Renal cortical epithelial cell (primary cell): ENCODE measurements at regions not wholly inside any gene's neighbourhood (a gene's known extent, or its start where the extent isn't known, plus 50 kb on each side); places are given as distances from the start of the nearest gene placed in this dataset.

ENCODE experiments used
- DNase-seq: peaks from one replicate; pipeline ENCODE4 v3.0.0-alpha.2; 2011; ENCODE audit warnings: low read depth

- DNase-seq: no peak
These were observed 240.4 kb upstream of the CELF2 start for GRCh38 chr10:10777279-10777678.

- no peak for DNase-seq
These were observed 239.9 kb upstream of the CELF2 start for GRCh38 chr10:10777723-10778122.

DNA sequence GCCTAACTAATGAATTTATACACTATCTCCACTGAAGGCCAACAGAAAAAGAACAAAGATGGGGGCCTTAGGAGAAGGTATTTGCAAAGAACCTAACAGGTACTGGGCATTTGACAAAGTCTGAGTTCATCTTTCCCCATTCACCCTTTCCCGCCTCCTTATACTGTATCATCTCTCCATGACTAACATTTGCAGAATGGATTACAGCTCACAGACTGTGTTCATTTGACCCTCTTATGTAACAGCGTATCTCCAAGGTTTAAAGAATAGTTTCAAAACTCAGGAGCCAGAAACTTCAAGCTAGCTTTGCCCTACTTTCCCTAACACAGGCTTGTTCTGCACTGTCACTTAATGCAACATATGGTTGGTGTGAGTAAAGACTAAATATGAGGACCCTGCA lies 238.7 kb upstream of the CELF2 start:
- no peak for DNase-seq

DNA sequence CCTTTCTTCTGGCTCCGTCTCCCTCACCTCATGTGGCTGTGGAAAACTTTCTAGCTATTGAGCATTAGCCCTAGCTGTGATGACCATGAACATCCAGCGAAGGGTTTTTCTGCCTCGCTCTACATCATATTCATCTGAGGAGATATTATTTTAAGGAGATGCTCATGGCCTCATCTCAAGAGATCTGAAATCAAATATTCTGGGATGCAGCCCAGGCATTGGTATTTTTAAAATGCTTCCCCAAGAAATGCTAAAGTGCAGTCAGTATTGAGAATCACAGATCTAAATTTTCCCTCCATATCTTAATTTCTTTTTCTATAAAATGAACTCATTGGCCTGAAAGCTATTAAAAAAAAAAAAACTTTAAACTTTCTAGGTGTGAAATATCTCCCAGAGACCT lies 238.2 kb upstream of the CELF2 start:
- no peak for DNase-seq

- DNase-seq: peak; percentile 34
These were observed 236.9 kb upstream of the CELF2 start for GRCh38 chr10:10780746-10781145.

DNA sequence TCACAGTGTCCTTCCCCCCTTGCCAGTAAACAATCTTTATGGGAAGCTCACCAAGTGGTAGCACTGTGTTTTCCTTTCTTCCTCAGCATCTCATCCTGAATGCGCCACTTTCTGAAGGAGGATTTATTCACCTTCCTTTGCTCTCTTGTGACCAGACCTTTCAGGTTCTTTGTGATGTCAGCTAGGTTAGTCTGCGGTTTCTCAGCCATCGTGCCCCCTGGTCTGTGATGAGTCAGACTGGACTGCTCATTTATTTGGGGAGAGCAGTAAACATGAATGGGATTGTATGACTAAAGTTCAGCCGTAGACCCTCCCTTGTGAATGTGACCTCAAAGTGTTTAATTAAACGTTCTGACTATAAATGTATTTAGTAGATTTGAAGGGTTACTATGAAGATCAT lies 235.1 kb upstream of the CELF2 start:
- DNase-seq: peak; percentile 86

GRCh38 chr10:10785627-10786026 lies 232.0 kb upstream of the CELF2 start:
- DNase-seq: peak; percentile 90

DNA sequence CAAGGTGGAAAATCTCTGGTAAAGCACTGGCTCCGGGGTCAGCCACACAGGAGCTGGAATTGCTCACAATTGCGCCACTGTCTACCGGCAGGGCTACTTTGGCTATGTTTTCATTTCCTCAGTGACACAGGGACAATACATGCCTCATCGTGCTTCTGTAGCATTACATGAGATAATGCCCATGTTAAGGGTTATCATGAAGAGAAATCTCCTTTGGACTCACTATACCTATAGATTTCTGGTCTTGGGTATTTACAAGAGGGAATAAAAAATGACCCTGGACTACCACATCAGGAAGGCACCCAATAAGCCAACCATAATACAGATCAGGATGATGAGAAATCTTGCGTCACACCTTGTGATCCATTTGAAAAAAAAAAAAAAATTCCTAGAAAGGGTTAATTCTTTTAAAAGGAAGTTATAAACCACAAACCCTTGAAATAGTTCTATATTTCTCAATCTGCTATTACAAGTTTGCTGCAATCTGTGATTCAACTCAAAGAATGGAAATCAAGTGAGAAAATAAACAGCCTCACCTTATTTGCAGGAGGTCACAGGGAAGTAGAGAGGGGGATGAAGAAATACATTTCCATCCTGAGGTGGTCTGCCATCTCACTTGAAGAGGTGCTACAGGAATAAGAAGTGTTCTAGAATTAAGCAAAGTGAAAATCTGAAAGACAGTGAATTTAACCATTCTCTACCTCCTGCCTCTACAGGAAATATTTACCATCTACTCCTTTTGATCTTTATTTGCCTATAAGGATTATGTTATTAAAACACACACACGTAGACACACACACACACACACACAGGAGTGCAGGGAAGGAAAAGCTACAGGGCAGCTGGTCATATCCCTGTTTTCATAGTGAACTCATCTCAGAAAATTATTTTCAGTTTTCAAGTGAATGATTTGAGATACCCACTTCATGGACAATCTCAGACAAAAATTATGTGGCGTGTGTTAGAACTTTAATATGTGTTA lies 231.3 kb upstream of the CELF2 start:
- peak; percentile 91 for DNase-seq

DNA sequence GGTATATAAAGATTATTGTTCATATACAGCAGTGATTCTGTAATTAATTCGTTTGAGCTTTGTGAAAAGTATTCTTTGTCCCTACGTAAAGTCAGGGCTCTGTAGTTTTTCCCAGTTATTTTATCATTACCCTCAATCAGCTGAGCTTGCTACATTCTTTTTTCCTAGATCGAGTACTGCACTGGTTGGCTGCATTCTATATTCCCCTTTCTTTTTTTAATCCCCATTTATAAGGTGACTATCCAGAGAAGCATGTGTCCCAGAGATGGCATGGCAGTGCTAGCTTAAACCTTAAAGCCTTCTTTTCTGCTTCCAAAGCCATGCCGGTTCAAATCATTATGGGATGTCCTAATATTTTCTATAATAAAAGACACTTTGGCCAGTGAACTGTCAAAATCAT lies 230.1 kb upstream of the CELF2 start:
- no peak for DNase-seq

GRCh38 chr10:10788761-10789160 lies 228.9 kb upstream of the CELF2 start:
- DNase-seq: no peak

DNA sequence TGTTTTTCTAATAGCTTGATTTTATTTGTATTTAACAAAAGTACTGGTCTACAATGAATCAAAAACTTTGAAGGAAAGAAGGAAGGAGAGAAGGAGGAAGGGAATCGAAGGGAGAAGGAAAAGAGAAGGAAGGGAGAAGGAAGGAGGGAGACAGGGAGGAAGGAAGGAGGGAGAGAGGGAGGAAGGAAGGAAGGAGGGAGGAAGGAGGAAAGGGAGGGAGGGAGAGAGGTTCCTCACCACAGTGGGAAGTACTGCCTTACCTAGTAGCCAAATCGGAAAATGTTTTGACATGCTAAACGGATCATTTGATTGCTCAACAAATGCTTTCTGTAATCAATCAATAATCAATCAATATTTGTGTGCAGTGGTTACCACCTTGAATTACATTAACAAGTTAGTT lies 225.8 kb upstream of the CELF2 start:
- no peak for DNase-seq

DNA sequence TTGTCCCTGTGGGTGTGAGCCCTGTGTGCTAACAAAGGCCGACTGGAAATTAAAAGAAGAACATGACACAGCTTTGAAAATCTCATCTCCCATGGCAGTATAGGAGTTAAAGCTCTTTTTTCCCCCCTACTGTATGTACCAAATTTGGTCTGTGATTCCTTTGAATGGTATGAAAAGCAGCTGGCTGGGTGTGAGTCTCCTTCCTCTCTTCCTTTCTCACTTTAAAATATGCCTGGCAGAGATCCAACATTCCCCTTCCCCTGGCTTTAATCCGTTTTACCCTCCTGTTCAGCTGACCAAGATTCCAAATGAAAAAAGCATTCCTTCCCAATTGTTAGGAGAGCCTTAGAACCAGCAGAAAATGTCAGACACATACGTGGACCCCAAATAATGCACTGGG lies 225.0 kb upstream of the CELF2 start:
- DNase-seq: peak; percentile 89

GRCh38 chr10:10794046-10794445 lies 223.6 kb upstream of the CELF2 start:
- peak; percentile 89 for DNase-seq

DNA sequence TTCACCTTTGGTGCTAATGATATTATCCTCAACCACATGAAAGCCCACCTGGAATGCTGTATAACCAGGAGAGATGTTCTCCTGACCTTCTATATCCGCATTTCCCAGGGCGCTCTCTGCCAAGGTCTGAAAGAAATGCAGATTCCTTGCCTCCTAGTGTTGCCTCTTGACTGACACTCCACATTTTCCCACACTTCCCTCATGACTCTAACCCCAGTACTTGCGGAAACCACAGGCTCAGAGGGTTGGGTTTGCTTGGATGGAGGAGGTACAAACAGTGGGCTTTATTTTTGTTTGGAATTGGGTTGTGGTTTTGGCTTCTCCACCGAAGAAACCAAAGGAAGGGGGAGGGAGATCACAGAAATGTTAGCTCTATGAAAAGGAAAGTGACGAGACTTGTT lies 222.9 kb upstream of the CELF2 start:
- DNase-seq: peak; percentile 92

DNA sequence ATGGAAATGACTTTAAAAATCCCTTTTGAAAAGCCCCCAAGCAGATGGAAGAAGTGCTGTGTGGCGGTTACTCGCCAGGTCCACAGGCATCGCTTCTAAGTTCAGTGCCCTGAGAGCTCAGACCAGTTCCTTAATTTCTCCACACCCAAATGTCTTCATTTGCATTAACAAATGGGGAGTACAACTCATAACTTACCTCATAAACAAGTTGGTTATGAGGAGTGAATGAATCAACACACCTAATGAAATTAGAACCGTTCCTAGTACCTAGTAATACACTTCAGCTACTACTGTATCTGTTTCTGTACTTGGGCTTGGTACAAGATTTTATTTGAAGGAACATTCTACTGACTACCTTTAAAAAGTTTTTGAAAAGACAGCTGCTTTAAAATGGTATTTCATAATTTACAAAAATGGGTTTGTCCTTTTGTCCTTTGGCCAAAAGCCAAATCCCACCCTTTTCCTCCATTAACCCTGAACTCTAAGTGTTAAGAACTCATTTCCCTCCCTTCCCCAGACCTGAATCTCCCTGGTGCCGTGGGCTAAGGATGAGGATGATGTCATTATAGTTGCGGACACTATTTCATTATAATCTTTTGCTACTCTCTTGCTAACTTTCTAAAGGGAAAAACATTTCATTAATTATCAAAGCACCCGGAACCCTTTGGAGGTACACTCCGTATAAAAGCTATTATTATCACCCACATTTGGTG lies 221.5 kb upstream of the CELF2 start:
- no peak for DNase-seq

- DNase-seq: peak; percentile 87
These were observed 220.8 kb upstream of the CELF2 start for GRCh38 chr10:10796774-10797415.

DNA sequence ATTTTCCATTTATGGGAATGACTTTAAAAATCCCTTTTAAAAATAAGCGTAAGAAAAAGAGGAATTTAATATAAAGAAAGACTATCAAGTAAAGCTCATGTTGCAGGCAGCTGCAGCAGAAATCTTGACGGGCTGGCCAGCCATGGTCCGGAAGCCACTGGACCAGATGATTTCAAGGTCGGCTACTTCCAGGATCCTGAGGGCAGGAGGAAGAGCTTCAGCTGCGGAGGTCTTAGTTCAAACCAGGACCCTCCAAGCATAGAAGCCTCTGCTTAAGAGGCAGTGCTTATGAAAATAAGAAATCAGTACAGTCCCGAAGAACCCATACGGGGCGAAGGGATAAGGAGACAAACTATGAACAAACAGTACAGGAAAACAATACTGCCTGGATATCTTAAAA lies 220.2 kb upstream of the CELF2 start:
- no peak for DNase-seq

DNA sequence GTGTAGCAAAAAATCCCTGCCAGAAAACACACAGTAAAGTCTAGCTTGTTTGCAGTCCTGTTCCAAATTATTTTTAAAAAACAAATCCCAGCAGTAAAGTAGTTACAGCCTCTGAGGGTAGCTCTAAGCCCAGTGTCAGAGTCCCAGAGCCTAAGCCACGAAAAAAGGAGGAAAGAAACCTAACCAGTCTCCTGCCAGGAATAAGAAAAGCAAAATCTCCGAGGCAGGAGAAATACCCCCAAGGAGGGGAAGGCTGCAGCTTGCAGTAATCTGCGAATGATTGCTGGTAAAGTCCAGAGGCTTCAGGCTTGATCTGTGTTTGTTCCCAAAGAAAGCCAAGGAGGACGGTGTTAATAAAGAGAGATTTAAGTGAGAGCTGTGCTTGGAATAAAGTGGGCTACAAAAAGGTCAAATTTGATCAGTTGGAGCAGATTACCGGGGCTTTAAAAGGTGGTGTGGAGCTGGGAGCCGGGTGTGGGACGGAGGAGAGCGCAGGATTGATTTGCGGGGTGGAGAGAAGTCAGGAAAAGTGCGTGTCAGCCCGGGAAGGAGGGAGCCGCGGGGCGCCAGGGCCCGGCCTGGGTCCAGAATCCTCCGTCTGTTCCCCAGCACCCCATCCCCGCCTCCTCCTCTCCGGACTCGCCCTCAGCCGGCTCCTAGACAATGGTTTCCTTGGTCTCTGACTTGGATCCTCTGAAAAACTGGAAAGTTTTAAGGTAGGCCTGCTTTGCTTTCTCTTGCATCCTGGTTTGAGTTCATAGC lies 219.4 kb upstream of the CELF2 start:
- no peak for DNase-seq

- no peak for DNase-seq
These were observed 218.8 kb upstream of the CELF2 start for GRCh38 chr10:10798864-10799192.

DNA sequence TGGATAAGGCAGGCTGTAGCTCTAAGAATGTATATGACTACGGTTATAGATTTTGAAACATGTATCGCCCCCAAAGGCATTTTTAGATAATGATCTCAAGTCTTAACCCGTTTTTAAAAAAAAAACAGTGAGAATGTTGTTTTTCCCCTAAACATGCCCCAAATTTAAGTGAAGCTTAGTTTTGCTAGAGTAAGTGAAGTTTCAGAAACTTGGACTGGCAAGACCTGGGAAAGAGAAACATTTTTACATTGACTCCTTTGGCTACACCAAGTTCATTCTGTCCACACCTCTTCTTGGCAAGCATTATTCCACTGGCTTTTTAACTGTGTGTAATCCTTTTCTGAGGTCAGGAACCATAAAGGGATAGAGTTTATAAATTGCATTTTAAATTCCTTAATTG lies 216.7 kb upstream of the CELF2 start:
- no peak for DNase-seq

DNA sequence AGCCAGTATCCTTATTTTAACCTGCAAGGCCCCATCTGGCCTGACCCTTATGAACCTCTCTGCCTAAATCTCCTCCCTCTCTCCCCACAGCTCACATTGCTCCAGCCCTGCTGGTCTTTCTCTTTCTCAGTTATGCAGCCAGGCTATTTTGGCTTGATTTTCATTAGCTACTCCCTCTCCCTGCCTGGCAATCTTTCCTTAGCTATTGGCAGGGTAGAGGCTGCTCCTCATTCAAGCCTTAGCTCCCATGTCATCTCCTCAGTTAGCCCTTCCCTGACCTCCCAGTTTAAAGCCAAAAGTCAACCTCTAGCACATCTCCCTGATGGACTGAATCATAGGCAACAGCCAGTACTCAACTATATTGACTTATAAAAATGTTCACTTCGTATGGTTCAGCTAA lies 214.4 kb upstream of the CELF2 start:
- no peak for DNase-seq

DNA sequence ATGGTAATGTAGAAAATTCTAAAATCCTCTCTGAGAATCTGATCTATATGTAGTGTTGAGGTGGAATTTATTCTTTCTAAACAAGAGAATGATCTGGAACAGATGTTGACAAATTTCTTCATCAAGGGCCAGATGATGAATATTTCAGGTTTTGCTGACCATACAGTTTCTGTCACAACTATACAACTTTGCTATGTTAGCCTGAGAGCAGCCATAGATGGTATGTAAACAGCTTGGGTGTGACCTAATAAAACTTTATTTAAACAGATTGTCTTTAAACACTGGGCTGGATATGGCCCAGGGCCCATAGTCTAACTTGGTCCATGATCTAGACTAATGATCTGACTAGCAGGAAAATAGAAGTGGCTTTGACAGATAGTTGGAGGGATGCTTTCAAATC lies 213.6 kb upstream of the CELF2 start:
- DNase-seq: no peak
